AG10803 (cell line): ENCODE measurements at regions not wholly inside any gene's neighbourhood (a gene's known extent, or its start where the extent isn't known, plus 50 kb on each side); places are given as distances from the start of the nearest gene placed in this dataset.

ENCODE experiments used
- DNase-seq: peaks from one replicate; pipeline ENCODE4 v3.0.0; 2010; ENCODE audit warnings: low read depth
- H3K4me3 ChIP-seq: 2 replicates; pipeline ENCODE4 v1.5.1; 2011; ENCODE audit warnings: mild to moderate bottlenecking, low read length, control low read depth
- CTCF ChIP-seq: conservative IDR thresholded peaks from 2 replicates; pipeline ENCODE4 v1.5.1; 2011; ENCODE audit warnings: mild to moderate bottlenecking, low read length, control low read depth, inconsistent platforms

GRCh38 chr18:40464032-40464431, 1491.0 kb upstream of the PIK3C3 start:
- no peak overlapping the region for H3K4me3 ChIP-seq
- TF ChIP-seq CTCF = no peak
- DNase-seq = no peak

GRCh38 chr18:40453903-40454302, 1501.1 kb upstream of the PIK3C3 start:
- no peak for TF ChIP-seq CTCF

GRCh38 chr18:40452599-40452998, 1502.4 kb upstream of the PIK3C3 start:
- no peak overlapping the region for H3K4me3 ChIP-seq
- TF ChIP-seq CTCF = no peak
- DNase-seq = no peak

More at GRCh38 chr18:40453903-40454302, 1501.1 kb upstream of the PIK3C3 start:
- no peak overlapping the region for H3K4me3 ChIP-seq
- DNase-seq = no peak

- no peak for DNase-seq
- TF ChIP-seq CTCF = no peak
- no peak overlapping the region for H3K4me3 ChIP-seq
Observed at GRCh38 chr18:40450751-40451150, 1504.3 kb upstream of the PIK3C3 start.

- TF ChIP-seq CTCF = no peak
- H3K4me3 ChIP-seq = no peak overlapping the region
- DNase-seq = no peak
Observed at GRCh38 chr18:40447820-40448219, 1507.2 kb upstream of the PIK3C3 start.

GRCh38 chr18:40440088-40440487, 1514.9 kb upstream of the PIK3C3 start:
- TF ChIP-seq CTCF = no peak
- DNase-seq = no peak
- no peak overlapping the region for H3K4me3 ChIP-seq

- no peak overlapping the region for H3K4me3 ChIP-seq
- TF ChIP-seq CTCF = no peak
- DNase-seq = no peak
Observed at GRCh38 chr18:40437517-40437916, 1517.5 kb upstream of the PIK3C3 start.
